NCI-H1092 treated with DMSO at 0.1 percent for 48 hours (cell line): ENCODE measurements at regions not wholly inside any gene's neighbourhood (a gene's known extent, or its start where the extent isn't known, plus 50 kb on each side); places are given as distances from the start of the nearest gene placed in this dataset.
"Not testable (repeated sequence)": the region's sequence is repeated elsewhere in the genome, so short reads cannot be mapped to it uniquely, and the experiment has no call there.

ENCODE experiments used
- DNase-seq: peaks from one replicate; lab custom pipeline; 2025; lab: John Stamatoyannopoulos, UW

DNA sequence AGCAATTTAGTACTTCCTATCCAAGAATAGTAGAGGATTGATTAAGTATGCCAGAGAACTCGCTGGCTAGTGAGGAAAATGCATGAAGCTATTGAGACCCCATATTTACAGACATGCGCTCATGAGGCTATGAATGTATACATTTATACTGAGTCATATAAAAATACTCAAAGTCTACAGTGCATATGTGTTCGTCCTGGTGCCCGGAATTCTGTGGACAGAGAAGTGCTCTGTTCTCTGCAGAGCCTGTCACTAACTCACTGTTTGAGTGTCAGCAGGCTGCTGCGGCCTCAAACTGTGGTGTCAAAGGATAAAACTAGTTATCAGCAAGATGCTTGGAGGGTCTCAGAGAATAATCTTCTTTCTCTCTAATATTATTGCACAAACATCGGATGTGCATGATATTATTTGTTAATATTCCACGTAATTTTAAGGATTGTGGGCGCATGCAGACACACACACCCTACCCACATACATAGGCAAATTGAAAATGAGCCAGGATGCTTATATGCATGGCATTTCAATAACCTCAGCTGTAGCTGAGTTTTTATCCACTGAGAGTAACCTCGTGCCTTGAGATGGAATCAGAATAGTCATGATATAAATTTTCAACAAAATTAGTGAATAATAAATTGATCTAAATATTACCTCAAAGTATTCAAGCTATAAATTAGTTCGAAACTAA, 50.0 kb upstream of the TSC22D2 start:
- no peak for DNase-seq

DNA sequence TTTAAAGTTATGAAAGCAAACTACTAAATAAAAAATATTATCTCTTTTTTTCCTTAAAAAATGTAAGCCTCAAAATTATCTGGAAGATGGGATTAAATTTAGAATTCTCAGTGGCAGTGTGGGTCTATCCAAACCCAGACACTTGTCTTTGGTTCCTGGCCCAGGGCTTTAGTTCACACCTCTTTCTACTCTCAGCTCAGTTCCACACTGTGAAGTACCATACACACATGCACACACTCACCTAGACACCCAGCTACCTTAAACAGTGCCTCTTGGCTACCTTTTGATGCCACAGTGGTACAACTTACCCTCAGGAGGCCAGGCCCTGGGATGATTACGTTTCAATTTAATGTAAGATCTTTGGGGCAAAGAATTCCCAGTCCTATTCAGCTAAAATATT, 51.0 kb upstream of the TSC22D2 start:
- no peak for DNase-seq

DNA sequence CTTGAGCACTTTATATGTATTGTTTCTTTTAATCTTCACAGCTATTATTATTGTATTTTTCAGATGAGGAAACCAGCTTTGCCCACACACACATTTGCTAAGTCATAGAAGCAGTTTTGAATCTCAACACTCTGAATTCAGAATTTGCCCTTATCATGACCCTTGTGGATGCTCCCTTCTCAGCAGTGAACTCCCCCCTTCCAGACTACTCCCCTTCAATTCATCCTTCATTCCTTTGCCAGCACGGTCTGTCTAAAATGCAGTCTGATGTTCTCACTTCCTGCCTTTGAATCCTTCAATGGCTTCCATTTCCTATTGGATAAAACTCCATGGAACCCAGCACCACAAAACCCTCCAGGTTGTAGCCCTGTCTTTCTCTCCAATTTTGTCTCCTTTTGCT, 52.5 kb upstream of the TSC22D2 start:
- DNase-seq: no peak

DNA sequence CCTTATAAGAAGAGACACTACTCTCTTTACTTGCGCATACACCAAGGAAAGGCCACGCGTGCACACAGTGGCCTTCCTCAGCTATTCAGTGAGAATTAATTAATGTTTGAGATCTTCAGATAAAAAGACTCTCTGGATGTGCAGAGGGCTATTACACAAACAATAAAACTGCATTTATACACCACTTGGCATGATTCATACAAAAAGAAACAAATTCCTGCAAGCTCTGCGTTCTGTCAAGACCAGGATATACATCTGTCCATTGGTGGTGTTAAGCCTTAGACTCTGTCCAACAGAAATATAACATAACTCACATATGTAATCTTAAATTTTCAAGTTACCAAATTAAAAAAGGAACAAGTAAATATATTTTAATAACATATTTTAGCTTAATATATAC, 55.2 kb upstream of the TSC22D2 start:
- DNase-seq: no peak

DNA sequence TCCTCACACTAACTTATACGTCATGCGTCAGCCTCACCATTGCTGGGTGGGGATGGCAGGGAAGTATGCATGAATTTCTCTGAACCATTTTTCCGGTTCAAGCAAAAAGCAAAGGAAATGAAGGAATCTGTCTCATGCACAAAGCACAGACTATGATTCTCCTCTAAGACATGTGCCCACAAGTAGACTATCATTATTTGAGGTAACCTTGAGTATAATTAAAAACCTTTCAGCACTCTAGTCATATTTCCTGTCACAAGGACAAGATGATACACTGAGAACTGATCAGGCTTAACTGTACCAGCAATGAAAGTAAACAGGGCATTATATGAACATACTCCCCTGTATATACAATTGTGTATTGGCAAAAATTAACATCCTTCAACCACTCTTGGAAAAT, 56.7 kb upstream of the TSC22D2 start:
- DNase-seq: no peak

DNA sequence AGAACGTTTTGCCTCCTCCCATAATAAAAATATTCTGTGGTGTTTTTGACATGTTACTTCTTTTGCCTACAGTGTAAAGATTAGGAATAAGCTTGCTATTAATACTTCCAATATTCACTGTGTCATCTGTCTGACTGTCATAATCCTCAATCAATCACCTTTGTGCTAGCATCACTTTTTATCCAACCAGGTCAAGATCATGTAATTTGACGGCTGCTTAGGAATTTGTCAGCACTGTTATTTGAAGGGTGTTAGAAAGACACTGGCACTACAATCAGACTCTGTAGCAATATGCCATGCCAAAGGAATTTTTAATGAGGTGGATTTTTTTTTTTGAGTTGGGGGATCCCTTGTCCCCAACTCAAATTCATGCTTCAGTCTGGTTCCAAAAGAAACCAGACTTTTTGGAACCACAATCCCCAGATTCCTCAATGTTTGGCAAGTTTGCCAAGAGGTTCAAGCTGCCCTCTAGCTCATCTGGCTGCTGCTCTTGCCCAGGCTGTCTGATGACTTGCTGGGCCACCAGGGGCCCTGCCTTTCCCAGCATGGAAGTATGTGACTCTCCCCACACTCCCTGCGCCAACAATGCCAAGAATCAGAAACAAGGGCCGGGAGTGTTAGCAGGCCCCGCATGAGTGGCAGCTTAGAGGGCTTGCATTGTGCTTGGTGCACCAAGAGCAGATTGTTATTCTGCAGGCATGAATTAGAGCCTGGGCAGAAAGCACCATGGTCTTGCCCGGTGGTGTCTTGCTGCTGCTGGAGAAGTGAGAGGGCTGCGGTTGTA, 58.6 kb upstream of the TSC22D2 start:
- no peak for DNase-seq

DNA sequence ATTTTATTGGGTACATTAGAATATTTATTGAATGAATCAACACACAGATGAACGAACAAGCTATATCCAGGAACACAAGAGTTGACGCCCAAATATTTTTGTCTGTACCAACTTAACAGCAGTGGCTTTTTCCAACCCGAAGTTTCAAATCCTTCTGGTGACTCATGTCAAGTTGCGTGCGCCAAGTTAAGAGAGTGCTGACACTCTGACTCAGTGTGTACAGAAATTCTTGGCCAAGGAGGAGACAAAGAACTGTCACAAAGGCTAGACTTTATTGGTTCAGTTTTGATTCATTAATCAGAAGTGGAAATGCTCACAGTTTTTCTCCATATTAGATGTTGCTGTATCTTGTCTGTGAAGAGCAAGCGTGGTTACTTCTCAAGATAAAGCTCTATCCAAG, 59.6 kb upstream of the TSC22D2 start:
- DNase-seq: no peak

DNA sequence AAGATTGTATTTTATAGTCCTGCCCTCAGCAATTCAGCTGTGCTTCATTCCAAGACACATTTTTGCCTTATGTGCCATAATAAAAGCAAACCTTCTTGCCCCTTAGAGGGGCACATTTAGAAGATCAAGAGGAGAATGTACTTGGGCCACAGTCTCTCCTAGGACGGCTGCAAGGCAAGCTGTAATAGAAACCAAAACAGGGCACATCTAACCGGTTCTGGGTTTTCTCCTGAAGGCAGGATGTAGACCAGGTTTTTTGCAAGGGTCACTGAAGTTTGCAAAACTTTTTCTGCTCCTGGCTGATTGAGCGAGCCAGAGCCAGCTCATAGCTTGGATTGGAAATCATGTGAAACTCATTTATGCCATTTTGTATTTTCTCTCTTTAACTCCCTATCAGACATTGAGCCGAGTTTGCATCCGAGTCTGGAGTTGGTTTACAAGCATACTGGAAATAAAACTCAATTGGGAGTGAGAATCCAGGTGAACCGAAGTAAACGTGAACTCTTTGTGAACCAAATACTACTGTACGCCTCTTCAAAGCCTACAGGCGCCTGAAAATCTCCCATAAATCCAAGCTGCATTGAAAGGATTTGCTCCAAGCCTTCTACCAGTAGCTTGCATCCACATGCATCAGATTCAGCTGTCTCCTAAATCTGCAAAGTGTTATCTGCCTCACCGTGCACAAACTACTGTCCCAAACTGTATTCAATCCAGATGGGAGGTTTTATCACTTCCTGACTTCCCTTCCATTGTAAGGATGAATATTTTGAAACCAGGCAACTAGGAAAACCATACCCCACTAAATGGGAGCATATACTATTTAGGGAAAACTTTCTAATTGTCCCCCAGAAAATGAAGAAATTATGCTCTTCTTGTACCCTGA, 60.9 kb upstream of the TSC22D2 start:
- DNase-seq: no peak

DNA sequence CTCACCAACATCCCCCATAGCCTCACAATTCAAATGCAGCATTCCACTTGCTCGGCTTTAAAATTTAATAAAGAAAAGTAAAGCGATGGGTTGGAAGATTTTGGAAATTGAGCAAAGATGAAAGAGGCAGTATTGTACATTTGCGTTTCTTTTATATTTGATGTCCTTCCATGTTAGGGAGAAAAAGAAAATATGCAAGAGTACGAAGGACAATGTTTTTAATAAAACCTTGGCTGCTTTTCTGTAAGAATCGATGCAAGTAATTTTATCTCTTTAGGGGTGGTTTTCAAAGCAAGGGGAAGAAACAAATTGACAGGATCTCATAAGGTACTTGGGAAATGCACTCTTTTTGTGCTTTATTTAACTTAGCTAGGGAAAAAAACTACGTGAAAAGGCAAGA, 61.8 kb upstream of the TSC22D2 start:
- DNase-seq: no peak

DNA sequence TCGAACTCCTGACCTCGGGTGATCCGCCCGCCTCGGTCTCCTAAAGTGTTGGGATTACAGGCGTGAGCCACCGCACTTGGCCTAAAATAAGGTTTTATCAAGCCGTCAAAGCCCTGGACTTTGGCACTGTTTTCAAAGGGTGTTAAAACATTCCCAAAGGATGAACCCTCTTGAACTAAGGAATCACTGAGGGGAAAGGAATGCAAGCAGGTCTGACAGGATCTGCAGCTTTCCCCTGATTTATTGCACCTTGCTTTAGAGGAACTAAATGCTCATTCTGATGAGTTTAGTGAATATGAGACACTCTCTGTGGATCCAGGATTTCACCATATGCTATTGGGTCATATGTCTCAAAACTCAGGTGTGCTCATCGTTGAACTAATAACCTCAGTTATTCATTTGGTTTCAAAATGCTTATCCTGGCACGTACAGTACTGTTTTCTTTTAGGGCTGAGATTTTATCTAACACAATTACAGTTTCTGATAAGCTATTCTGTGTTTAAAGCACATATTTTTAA, 63.0 kb upstream of the TSC22D2 start:
- DNase-seq: no peak

DNA sequence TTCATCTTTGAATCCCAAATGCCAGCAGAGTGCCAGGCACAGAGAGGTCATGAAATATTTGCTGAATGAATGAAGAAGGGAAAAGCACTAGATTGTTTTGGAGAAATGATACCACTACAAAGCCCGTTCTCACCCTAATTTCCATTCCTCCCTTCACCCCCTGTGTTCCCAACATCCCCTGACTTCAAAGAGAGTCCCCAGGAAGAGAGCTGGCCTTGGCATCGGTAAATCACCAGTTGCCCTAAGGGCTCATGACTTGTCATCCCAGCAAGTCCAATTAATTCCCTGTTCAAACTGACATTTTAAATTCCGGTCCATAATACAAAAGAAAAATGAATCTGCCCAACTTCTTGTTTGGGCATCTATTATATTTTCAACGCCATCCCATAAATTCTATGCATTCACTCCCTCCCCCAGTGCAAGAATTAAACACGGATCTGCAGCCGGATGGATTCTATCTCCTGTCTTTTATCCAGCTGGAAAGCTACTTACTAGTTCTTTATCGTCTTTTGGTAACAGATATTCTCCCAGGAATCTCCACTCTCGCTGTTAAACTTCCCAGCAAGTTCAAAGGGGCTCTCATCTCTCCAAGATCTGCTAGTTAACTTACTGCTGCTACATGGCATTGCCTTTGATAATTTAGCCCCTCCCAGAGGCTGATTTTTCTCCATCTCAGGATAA, 63.9 kb upstream of the TSC22D2 start:
- DNase-seq: no peak

DNA sequence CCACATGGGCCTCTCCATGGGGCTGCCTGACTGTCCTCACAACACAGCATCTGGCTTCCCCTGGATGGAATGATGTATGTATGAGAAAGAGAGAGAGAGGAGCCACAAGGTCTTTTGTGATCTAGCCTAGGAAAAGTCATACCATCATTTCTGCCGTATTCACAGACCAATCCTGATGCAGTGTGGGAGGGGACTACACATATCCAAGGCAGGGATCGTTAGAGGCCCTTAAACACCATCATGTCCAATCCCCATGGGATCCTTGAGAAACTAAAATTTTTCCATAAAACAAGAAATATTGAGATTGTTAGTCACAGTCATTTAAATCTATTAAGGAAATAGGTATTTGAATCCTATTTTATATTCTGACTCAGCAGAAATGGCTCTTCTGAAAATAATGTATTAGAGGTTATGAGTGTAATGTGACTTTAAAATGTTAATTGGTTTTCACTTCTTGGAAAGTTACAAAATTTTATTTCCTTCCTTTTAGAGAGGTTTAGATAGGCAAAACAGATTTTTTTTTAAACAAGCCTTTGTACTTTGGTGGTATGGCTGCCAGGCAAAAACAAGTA, 65.1 kb upstream of the TSC22D2 start:
- DNase-seq: no peak

DNA sequence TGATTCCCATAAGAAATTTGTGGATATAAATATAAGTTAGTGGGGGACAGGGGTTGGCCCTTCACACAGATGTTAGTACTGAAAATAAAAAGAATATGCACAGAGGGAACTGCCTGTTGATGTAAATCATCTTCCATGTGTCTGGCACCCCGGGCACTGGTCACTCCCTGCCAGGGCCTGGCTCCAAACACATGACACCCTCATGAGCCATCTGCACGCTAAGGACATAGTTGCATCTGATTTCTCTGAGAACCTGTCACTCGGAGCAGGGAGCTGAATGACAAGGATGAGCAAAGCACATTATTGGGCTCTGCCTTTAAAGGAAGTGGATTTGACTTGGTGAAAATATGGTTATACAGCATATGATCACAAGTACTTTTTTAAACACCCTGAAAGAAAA, 66.2 kb upstream of the TSC22D2 start:
- DNase-seq: no peak

DNA sequence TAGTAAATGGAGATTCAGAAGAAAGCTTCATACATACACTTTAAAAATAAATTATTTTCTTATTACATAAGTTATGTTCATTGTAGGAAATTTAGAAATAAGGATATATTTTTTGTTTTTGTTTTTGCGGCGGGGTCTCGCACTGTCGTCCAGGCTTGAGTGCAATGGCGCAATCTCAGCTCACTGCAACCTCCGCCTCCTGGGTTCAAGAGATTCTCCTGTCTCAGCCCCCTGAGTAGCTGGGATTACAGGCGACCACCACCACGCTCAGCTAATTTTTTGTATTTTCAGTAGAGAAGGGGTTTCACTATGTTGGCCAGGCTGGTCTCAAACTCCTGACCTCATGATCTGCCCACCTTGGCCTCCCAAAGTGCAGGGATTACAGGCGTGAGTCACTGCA, 71.7 kb upstream of the TSC22D2 start:
- DNase-seq: not testable (repeated sequence)

DNA sequence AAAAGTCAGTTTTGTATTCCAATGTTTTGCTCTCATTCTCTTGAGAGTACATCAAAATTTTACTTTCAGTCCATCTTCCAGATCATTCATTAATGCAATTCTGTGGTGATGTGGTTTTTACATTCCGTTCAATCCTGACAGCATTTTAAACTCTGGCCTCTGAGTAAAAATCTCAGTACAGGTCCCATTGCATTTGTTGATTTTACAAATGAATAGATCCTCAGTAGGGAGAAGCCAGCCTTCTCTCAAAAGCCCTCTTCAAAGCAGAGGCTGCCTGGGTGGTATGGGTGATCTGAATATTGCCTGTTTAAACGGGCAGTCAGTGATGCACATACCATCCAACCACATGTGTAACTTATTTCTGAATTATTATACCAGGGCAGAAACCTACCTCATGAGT, 72.5 kb upstream of the TSC22D2 start:
- DNase-seq: no peak

DNA sequence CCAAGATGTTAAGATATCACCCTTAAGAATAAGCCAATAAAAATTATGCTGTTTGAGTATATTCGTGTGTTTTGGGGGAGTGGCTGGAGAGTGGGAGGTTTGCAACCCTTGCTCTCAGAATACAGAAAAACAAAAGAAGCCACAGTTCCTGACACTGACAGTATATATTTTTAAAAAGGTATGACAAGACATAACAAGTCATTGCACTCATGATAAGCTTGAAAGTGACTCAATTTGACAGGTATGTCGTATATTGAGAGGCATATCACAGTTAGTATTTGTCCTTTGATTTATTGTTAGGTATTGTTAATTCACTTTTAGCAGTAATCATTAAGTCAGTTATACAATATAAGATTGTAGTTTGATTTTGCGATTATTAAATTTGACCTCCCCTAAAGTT, 73.1 kb upstream of the TSC22D2 start:
- DNase-seq: no peak

DNA sequence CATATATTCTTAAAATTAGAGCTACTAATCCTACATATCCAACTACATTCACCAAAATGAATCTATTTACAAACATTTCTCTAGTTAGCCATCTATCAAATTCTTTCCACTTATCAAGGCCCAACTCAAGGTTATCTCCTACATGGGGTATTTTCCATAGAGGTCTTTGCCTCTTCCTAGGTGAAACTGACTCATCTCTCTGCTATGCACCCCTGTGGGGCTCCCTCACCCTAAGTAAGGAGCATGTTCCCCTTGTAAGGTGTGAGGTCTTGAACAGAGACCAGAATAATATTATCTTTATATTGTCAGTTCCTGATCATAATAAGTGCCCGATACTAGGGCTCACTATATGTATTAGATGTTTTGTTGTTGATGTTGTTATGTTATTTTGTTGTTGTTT, 74.6 kb upstream of the TSC22D2 start:
- no peak for DNase-seq

DNA sequence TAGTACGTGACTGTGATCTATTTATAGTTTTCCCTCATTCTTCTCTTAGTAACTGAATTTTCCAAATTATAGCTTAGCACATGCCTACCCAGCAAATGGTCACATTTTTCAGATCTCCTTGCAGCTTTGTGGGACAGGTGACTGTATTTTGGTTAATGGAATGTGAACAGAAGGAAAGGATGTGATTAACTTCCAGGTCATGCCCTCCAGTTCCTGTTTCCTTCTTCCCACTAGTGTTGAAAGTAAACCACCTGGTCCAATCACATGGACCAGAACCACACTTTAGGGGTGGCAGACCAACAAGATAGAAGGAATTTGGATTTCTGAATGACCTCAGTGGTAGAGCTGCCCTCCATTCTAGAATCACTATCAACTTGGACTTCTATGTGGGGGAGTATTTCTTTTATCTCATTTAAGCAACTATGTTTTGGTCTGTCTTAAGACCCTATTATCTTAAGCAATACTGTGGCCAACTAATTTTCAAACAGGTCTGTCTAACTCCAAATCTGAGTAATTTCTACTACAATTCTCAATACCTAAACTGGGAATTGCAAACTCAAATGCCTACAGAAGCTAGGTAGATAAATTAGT, 76.0 kb upstream of the TSC22D2 start:
- no peak for DNase-seq

DNA sequence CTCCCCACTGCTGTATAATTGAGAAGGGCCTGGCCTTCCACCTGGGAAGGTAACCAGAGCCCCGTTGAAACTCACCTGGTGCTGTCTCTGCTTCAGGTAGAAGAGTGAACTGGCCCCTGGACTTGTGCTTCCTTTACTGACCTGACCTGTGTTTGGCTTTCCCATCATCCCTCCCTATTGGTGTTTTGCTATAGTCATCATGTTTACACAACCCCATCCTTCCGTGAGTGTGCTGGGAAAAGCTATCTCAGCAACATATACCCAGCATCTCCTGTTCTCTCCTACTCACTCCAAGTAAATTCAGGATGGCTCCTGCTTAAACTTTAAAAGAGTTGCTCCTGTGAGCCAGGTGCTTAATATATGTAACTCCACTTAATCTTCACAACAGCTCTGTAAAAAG, 77.2 kb upstream of the TSC22D2 start:
- DNase-seq: no peak

DNA sequence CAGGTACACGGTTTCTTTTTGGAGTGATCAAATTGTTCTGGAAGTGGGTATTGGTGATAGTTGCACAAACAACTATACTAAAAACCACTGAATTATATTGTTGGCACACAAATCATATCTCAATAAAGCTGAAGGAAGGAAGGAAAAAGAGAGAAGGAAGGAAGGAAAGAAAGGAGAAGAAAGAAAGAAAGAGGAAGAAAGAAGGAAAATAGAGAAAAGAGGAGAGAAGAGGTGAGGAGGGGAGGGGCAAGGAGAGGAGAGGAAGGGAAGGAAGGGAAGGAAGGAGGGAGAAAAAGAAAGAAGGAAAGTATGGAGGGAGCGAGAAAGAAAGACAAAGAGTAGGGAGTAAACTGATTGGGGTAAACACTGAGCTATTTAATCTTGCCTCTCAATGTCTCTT, 77.9 kb upstream of the TSC22D2 start:
- no peak for DNase-seq

DNA sequence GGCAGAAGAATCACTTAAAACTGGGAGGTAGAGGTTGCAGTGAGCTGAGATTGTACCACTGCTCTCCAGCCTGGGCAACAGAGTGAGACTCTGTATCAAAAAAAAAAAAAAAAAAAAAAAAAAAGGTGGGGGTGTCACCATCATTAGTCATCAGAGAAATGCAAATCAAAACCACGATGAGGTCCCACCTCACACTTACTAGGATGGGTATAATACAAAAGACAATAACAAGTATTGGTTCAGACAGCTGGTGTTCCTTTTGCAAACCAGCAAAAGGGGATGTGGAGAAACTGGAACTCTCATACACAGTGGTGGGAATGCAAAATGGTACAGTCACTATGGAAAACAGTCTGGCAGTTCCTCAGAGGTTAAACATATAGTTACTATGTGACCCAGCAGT, 78.7 kb upstream of the TSC22D2 start:
- no peak for DNase-seq
